ENCODE measurements at regions not wholly inside any gene's neighbourhood (a gene's known extent, or its start where the extent isn't known, plus 50 kb on each side); places are given as distances from the start of the nearest gene placed in this dataset. TPM values are rescaled to one million over a fixed set of nuclear protein-coding genes. Genes with fewer than 3 reads are reported as not detected.

DNA sequence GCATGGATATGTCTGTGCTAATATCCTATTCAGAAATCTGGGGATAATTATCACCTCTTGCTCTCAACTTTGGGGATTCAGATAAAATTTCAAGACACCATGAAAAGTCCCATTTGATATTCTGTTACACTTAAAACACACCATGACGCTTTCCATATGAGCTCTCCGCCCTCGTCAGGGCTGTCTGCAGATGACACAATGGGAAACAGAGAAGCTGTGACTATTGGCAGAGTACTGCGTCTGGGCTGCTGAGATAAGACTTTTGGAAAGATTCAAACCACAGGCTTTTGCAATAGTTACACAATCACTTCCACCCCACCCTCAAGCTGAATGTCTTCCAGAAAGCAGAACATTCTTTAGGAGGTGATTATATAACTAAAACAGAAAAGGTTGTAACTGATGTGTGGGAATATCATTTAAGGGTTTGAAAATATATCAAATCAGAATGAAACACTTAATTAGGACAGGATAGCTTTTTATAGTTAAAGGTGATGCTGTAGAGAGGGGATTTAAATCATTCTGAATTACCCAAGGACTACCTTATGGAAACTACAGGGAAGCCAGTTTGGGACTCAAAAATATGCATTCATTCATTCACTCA is 75.3 kb upstream of the TMPO start:
- no peak for FAIRE-seq
- peak in 1 of 2 donors; percentile 31 for DNase-seq (ENCODE audit: low spot score in 2 of 2)

DNA sequence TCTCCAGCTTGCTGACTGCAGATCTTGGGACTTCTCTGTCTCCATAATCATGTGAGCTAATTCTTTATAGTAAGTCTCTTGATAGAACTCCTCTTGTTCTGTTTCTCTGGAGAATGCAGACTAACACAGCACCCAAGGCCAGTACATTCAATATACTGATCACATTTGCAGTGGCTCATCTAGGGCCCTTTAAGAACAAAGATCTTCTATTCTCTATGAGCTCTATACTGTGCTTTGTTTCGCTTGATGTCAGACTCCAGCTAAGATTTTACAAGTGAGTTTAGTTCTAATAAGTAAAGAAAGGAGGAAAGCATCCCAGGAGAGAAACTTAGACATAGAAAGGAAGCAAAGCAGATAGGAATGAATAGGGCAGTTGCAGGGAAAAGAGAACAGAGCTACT is 69.3 kb upstream of the TMPO start:
- DNase-seq (ENCODE audit: low spot score in 2 of 2) = no peak
- no peak for FAIRE-seq

DNA sequence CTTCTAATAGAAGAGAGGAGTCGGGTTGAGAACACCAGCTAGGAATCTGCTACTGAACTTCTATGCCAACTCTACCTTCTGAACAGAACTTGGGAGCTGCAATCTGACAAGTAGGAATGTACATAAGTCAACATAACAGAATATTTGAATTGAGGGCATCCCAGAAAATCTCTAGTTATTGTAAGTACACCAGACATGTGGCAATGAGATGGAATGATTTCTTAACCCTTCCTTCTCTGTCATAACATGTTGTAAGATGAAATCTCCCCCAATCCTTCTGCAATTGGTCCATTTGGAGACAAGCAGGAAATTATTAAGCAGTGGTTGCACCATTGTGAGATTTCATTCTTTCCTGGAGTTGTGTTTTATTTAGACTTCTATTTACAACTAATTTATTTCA is 68.7 kb upstream of the TMPO start:
- DNase-seq (ENCODE audit: low spot score in 2 of 2) = no peak
- FAIRE-seq = no peak

DNA sequence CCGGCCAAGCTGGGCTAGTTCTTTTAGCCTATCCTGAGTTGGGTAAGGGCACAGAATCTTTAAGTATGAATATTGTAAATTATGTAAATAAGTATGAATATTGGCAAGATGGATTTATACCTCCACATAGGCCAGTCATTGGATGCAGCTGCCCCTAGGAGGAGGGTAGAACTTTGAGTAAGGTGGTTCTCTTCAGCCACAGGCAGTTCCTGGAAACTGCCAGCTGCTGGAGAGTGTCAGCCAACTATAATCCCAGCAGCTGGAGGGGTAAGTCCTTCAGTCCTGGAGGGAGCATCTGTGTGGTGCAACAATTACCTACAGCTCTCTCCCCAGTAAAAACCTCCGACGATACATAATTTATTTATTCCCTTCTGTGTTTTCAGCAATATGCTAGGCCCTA is 65.8 kb upstream of the TMPO start:
- FAIRE-seq (no peak), DNase-seq (ENCODE audit: low spot score in 2 of 2) (no peak)

DNA sequence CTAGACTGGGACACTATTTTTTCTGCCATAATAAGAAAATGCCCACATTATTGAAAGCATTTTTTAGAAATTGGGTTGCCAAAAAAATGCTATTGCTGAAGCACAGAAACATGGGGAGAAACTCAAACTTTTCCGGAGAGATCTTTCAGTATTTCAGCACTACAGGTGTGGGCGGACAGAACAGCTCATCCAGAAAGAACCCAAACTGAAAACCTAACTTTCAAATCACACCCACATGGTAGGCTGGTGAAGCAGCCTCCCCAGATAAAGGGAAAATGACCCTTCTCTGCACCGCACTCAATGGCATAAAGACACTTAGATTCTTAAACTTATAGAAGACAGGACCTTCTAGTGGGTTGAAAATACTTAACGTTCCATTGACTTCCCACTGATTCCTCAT is 62.3 kb upstream of the TMPO start:
- no peak for DNase-seq (ENCODE audit: low spot score in 2 of 2)
- no peak for FAIRE-seq

DNA sequence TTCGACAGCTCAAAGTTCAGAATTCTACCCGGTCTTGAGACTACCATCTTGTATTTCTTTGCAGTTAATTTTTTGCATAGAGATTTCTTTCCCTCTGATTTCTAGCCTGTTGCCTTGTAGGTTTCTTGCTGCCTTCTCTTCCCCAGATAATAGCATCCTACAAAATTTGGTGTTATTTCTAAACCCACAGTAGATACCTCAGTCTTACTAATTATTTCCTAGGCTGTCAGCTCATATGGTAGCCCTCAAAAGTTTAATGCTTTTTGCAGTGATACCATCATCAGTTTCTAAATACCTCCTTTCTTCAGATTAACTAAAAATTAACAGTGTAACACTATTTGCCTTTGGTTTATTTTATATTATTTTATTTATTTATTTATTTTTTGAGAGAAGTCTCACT is 61.9 kb upstream of the TMPO start:
- no peak for FAIRE-seq
- DNase-seq (ENCODE audit: low spot score in 2 of 2) = no peak

DNA sequence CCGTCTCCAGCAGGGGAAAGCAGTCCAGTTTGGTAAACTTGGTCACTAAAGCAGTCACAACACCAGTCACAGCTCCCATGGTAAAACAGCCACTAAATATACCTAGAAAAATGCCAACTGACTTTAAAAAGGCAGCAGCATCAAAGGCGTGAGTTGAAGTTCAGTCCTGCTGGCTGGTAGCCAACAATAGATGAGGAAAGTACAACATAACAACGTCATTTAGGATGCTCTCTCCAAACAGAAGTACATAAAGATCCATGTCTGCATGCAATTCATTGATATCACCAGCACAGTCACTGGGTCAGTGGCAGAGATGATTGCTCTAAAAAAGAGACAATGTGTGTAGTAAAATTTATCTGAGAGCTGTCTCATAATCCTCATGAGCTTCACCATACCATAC is 59.3 kb upstream of the TMPO start:
- FAIRE-seq (no peak), DNase-seq (ENCODE audit: low spot score in 2 of 2) (no peak)

DNA sequence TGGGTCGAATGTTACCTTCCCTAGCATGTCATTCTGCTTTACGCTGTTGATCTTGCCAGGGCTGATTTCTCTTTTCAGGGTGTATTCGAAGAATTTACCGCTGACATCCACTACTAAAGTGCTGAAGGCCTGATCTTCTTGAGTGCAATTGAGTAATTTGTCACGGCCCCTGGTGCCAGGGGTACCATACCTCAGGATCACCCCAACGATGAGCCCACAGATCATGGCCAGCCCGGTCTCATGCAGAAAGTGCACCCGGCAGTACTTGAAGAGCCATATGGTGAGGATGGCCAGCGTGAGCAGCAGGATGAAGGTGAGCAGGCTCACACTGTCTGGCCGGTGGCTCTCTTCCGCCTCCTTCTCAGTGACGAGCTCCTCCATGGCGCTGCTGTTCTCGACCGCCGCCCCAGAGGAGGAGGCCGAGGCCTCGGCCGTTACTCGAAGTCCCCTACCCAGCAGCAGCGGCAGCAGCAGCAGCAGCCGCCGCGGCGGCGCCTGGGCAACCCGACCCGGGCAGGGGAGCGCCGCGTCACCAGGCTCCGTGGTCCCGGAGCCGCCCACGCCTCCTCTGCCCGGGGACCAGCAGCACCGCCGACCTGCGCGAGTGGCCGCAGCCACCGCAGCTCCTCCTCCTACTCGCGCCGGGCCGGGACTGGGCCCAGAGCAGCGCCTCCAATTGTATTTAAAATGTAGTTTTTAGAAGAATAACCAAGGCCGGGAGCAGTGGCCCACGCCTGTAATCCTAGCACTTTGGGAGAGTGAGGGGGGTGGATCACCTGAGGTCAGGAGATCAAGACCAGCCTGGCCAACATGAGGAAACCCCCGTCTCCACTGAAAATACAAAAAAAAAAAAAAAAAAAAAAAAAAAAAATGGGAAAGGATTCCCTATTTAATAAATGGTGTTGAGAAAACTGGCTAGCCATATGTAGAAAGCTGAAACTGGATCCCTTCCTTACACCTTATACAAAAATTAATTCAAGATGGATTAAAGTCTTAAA is 58.5 kb upstream of the TMPO start:
- no peak for FAIRE-seq
- DNase-seq (ENCODE audit: low spot score in 2 of 2) = peak in 1 of 2 donors; percentile 50

DNA sequence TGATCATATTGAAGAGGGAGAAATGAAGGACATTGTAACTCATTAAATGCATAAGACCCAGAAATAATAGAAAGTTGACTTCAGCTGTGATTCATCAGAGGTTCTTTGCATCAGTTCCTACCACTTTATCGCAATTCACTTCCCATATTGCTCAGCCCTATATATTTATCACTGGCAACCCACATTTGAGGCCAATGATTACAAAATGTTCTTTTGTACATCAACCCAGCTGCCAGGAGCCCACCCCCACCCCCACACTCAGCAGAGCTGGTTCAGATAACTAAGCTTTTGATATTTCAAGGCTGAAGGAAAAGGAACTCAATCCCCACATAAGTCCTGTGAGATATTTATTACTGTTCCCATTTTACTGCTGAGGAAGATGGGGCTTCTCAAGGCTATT is 51.2 kb upstream of the TMPO start:
- FAIRE-seq (no peak), DNase-seq (ENCODE audit: low spot score in 2 of 2) (no peak)

DNA sequence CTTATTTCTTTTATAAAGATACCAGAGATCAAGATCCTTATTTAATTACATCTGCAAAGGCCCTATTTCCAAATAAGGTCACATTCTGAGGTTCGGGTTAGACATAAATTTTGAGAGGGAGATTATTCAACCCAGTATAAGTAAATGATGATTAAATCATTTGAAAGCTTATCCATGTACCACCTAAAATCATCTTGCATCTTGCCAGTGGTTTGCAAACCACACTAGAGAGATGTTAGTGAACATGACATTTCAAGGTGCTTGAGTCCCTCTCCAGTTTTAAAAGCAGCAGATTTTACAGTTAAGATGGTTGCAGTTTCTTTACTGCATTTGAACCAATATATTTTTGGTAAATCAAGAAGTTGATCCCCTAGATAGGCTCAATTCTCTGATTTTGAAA is 49.9 kb upstream of the TMPO start:
- no peak for DNase-seq (ENCODE audit: low spot score in 2 of 2)

More for the DNA sequence above, 49.9 kb upstream of the TMPO start:
- FAIRE-seq = no peak

Small RNA genes in the stretch of these regions (small RNA-seq; reads per million reads assigned to genes)
- gene AC018659.1 = not detected
- not detected for gene MIR4303
- not detected for gene MIR4495
- 0.10 reads per million for gene RNU4-41P
- gene RNU6-36P = 0.15 reads per million
